ENCODE measurements at regions not wholly inside any gene's neighbourhood (a gene's known extent, or its start where the extent isn't known, plus 50 kb on each side); places are given as distances from the start of the nearest gene placed in this dataset.

GRCh38 chr3:105152987-105153386 is 213.7 kb upstream of the ALCAM start:
- TF ChIP-seq CTCF (IDR thresholded peaks at IDR 0.05; ENCODE audit: control extremely low read depth in 1 of 3, insufficient read depth in 1 of 3, low read depth in 1 of 3, low read length in 3 of 3) (no peak), SIX5 (IDR thresholded peaks at IDR 0.05; ENCODE audit: low read depth, low read length) (no peak), KDM1A (IDR thresholded peaks at IDR 0.05; ENCODE audit: borderline replicate concordance, low read length) (no peak), POLR2A (IDR thresholded peaks at IDR 0.05; ENCODE audit: control extremely low read depth in 1 of 2, low read depth in 2 of 2, low read length in 2 of 2) (no peak), GABPA (IDR thresholded peaks at IDR 0.05; ENCODE audit: borderline replicate concordance, insufficient read depth, low read length) (no peak), EZH2 (IDR thresholded peaks at IDR 0.05; ENCODE audit: low read depth, low read length, severe bottlenecking) (no peak), CHD1 (IDR thresholded peaks at IDR 0.05; ENCODE audit: low read depth, low read length) (no peak)
